Kidney epithelial cell (primary cell): ENCODE measurements at regions not wholly inside any gene's neighbourhood (a gene's known extent, or its start where the extent isn't known, plus 50 kb on each side); places are given as distances from the start of the nearest gene placed in this dataset.

ENCODE experiments used
- DNase-seq: peaks from one replicate; pipeline ENCODE4 v3.0.0-alpha.2; 2010; ENCODE audit warnings: low read depth
- H3K27me3 ChIP-seq: 2 replicates; pipeline ENCODE4 v1.6.0; 2011; ENCODE audit warnings: low read length; ENCODE audit not compliant: control insufficient read depth, insufficient read depth
- H3K36me3 ChIP-seq: 2 replicates; pipeline ENCODE4 v1.5.1; 2011; ENCODE audit warnings: low read length; ENCODE audit not compliant: control insufficient read depth, insufficient read depth
- H3K4me3 ChIP-seq: 2 replicates; pipeline ENCODE4 v1.5.1; 2011; ENCODE audit warnings: low read depth, mild to moderate bottlenecking, control low read depth, low read length
- CTCF ChIP-seq: IDR thresholded peaks from 2 replicates; pipeline ENCODE4 v1.5.1; 2011; ENCODE audit warnings: mild to moderate bottlenecking, moderate library complexity, low read length, control low read depth, inconsistent platforms; ENCODE audit not compliant: insufficient read depth, poor library complexity, severe bottlenecking

- Histone ChIP-seq H3K27me3 (no peaks in the 10 kb centered on the region), H3K4me3 (no peak overlapping the region), H3K36me3 (no peaks in the 10 kb centered on the region)
- TF ChIP-seq CTCF = no peak
- no peak for DNase-seq
Observed at GRCh38 chr17:69912805-69913204, 162.2 kb upstream of the KCNJ16 start.

- no peak for DNase-seq
- H3K36me3 ChIP-seq = no peaks in the 10 kb centered on the region
- H3K4me3 ChIP-seq = no peak overlapping the region
- no peak for TF ChIP-seq CTCF
- no peaks in the 10 kb centered on the region for H3K27me3 ChIP-seq
Observed at GRCh38 chr17:69913216-69913615, 161.8 kb upstream of the KCNJ16 start.

- TF ChIP-seq CTCF = no peak
- DNase-seq = no peak
- Histone ChIP-seq H3K4me3 (no peak overlapping the region), H3K27me3 (no peaks in the 10 kb centered on the region), H3K36me3 (no peaks in the 10 kb centered on the region)
Observed at GRCh38 chr17:69913616-69914015, 161.4 kb upstream of the KCNJ16 start.

- no peak for DNase-seq
- H3K4me3 ChIP-seq = no peak overlapping the region
- H3K27me3 ChIP-seq = no peaks in the 10 kb centered on the region
- no peak for TF ChIP-seq CTCF
- H3K36me3 ChIP-seq = no peaks in the 10 kb centered on the region
Observed at GRCh38 chr17:69914520-69914919, 160.5 kb upstream of the KCNJ16 start.

GRCh38 chr17:69916761-69917160, 158.3 kb upstream of the KCNJ16 start:
- Histone ChIP-seq H3K4me3 (no peak overlapping the region), H3K27me3 (no peaks in the 10 kb centered on the region), H3K36me3 (no peaks in the 10 kb centered on the region)
- no peak for DNase-seq
- no peak for TF ChIP-seq CTCF

- no peak for TF ChIP-seq CTCF
- Histone ChIP-seq H3K4me3 (no peak overlapping the region), H3K27me3 (no peaks in the 10 kb centered on the region), H3K36me3 (no peaks in the 10 kb centered on the region)
- no peak for DNase-seq
Observed at GRCh38 chr17:69918164-69918563, 156.9 kb upstream of the KCNJ16 start.
